GM21528 (cell line): ENCODE measurements at regions not wholly inside any gene's neighbourhood (a gene's known extent, or its start where the extent isn't known, plus 50 kb on each side); places are given as distances from the start of the nearest gene placed in this dataset.

Source experiments
- ATAC-seq: cut with Tn5 transposase; IDR thresholded peaks from one replicate; pipeline ENCODE4 v1.9.1; 2021; ENCODE audit warnings: mild to moderate bottlenecking, moderate library complexity; ENCODE audit not compliant: unreplicated experiment, low FRiP score

DNA sequence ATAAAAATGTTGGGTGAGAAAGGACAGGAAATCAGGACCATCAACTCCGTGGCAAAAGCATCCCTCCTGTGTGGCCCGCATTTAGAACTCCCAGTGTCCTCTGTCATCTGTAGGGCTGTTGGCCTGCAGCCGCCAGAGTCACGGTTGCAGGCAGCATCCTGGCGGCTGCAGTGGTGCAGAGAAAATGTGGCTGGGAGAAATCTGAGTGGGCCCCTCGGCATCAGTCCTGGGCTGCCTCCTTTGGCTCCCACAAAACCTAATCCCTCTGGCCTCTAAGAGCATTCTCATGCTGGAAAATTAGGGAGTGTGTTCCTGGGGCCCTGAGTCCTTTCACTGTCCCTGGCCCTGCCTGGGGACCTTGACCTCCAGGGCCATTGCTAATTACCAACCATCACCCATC lies 121.9 kb downstream of the WT1 start:
- ATAC-seq: no peak

DNA sequence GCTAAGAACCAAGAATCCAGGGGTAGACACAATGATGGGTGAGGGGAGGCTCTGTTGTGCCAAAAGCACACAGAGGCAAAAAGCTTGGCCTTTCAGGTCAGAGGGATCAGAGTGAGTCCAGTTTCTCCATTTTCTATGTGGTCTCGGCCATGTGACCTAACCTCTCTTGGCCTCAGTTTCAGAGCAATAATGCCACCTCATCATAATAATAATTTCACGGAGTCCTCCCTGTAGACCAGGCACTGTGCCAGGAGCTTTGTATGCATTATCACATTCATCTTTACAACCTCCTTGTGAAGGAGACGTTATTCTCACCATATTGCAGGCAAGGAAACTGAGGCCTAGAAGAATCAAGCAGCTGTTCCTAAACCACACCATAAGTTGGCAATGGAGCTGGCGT lies 120.2 kb downstream of the WT1 start:
- no peak for ATAC-seq

DNA sequence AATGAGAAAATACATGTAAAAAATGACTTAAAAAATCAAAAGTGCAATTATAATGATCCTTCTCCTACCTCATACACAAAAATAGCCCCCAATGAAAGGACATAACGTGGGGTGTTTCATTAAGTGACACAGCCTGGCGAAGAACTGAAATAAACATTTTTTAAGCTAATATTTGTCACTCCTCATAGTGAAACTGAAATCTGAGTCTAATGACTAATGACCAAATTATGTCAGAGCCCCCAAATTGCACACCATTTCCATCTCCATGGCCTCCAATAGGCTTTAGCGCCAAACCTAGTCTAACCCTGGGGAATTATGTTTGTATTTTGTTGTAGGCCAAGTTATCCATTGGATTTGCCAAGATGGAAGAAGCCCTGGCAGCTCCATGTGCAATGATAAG lies 119.1 kb downstream of the WT1 start:
- ATAC-seq: no peak

DNA sequence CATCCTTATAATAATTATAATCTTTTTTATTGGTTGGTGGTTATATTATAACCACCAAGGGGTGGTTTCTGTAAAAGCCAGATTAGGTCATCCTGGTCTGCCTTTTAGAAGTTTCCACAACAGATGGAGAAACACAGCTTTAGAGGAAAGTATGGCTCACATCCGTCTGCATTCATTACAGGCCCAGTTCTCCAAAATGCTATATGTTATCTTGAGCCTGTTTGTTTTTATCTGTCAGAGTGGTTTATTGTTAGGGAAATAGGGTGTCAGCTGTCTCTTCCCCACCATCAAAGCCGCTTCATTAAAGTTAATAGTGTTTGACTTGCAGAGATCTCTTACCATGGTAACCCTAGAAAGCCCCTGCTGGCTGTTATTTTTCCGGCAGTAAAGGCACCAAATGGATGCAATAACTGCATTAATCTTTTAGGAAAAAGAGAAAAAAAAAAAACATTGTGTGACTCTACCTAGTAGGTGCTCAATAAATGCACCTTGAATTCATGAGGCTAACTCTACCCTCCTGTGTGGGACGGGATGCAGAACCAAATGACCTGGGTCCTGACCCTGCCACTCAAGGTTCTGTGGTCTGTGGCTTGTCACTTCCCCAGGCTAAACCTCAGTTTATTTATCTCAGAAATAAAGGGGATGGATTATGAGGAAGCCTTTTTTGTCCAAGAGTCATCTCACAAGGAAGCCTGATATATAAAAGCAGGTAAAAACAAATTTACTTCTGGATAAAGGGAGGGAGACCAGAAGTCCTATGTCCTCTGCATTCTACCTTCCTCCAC lies 118.3 kb downstream of the WT1 start:
- no peak for ATAC-seq

DNA sequence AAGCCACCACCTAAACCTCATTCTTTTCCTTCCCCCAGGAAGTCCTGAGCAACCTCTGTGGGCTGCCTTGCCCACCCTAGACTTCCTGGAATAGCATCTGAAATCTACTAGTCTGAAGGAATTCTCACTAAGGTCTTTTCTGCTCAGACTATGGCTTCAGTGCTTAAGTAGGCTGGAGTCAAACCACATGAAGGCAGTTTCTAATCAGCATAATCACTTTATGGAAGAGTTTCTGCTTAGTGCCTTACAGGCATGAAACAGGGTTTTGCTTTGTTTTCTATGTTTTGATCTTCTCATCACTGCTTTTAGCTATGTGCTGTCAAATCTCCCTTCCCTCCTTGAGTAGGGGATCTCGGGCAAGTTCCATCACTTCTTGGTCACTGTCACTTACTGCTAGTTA lies 117.7 kb downstream of the WT1 start:
- ATAC-seq: no peak

DNA sequence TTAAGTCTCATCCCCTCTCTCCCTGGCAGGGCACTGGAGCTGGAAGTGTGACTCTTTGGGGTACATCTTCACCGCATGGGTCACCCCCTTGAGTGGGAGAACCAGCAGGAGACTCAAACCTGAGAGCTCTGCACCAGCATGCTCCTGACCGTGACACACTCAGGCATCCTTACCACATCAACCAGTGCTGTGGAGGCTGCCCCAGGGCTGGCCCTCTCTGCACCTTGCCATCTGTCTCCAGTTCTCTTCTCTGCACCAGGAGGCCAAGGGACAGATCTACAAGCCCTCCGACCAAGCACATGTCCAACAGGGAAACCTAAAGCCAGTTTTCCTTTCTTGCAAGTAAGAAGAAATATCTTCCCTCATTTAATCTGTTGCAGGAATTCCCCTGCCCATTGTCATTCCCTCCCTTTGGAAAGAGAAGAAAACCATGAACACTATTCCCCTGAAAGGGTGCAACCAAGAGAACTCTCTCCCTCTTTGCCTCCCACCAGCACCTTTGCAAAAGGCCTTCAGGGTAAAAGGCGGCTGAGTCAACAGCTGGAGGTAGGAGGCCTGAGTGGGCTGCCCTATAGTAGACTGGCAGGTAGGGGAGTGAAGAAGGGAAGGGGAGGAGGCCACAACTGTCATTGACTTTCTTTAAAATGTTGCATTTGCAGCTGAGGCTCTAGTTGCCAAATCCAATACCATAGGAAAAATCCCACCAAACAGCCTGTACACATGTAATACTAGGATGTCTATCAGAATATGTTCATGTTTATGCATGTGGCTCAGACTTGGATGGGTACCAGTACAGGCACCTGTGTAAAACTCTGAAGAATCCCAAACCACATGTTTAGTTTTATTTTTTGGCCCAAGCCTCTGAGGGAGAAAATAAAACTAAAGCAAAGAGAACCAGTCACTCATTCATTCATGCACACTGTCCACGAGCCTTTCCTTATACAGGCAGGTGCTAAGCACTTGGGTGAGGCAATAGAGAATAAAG lies 117.0 kb downstream of the WT1 start:
- ATAC-seq: no peak

DNA sequence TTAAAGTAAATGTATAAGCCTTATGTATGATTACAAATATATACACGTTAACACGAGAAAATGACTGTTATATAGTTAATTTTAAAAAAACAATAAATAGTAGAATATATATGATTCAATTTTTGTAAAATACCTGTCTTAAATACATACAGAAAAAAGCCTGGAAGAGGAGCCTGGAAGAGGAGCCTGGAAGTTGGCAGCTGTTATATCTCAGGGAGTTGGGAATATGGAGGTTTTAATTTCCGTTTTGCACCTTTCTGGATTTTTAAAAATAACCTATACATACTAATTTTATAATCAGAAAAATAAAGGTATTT lies 111.6 kb downstream of the WT1 start:
- ATAC-seq: no peak

DNA sequence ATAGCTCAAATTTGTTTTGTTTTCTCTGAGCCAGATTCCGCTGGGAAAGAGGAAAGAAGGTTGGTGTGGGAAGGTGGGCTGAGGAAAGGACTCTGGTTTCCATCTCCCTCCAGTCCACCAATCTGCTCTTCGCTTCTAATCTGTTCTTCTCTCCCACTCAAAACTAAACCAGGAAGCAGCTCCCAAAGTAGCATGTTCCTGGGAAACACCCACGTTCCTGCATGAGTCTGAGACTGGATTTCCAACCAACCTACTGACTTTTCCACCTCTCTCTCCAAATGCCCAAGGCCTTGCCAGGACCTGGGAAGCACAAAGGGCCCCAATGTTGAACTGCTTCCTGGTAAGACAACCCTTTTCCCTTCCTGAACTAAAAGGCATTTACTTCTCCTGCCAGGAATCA lies 110.2 kb downstream of the WT1 start:
- no peak for ATAC-seq

DNA sequence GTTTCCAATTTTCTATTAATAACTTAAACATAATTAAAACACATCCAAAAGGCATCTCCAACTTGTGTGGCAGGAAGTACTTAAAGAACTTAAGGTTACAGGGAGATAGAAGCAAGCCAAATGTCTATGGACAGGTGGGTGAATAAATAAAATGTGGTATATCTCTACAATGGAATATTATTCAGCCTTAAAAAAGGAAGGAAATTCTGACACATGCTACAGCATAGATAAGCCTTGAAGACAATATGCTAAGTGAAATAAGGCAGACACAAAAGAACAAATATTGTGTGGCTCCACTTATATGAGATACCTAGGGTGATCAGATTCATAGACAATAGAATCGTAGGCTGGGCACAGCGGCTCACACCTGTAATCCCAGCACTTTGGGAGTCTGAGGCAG lies 109.6 kb downstream of the WT1 start:
- no peak for ATAC-seq

DNA sequence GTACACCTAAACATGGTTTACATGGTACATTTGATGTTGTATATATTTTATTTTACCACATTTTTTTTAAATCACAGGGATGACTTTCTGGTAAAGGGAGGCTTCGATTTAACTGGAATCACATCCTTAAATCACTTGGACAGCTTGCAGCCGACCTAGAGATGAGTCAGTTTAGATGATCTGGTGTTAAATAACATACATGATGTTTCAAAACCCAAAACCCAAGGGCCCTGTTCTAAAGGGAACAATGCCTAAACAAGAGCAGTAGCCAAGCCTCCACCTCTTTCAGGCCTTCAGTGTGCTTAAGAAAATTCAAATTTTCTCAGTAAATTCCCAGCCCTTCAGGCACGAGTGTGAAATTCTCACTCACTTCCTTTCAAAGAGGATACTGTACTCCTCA lies 108.8 kb downstream of the WT1 start:
- no peak for ATAC-seq

DNA sequence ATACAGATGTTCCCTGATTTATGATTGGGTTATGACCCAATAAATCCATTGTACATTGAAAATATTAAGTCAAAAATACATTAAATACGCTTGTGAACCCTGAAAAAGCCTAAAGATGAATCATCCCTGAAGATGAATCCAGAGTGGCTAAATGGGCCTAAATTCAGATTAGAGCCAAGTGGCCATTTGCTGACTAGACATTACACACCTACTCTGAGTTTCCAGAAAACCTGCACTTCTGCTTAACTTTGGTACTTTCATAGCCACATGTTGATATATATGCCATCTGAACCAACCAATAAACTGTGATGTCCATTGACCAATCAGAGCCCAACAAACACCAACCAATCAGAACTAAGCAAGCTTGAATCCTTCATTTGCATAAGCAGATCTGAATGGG lies 106.9 kb downstream of the WT1 start:
- no peak for ATAC-seq

DNA sequence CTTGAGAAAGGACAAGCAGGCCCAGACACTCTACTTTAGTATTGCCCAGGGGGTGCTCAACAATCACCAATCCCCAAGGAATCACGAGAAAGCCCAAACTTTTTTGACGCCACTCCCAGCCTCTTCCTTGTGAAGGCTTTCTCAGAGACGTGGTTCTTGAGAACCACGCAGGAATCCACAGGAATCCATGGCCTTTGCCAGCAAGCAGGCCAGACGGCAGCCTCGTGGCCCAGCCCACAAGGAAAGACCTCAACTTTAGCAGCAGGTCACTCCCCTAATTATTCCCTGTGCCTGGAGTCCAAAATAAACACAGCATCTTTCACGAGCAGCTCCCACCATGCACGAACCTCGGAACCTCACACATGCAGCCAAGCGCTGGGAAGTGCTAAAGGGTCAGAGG lies 104.2 kb downstream of the WT1 start:
- no peak for ATAC-seq

DNA sequence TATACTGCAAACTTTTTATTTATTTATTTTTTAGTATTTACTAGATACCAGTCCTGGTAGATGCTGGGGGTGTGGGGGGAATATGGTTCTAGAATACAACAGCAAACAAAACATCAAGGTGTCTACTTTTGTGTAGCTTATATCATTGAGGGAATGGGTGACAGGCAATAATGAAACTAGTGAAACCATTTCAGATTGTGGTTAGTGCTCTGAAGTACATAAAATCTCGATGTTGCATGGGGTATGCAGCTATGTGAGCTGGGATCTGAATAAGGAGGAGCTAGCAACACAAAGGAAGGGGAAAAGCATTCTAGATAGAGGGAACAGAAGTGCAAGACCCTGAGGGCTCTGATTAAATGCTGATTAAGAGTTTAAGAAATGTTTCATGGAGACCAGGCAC lies 103.5 kb downstream of the WT1 start:
- no peak for ATAC-seq

DNA sequence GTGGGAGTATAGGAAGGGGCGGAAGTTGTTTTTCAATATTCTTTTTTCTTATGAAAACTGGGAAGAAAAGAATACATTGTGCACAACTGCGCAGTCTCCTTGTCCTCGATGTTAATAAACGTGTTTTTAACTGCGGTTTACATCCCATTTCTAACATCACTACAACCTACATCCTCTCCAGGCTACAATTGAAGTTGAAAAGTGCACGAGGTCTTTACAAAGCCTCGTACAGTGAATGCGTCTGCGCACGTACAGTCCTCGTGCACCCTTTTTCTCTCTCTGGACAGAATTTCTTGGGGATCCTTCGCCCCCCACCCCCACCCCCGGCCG lies 102.4 kb downstream of the WT1 start:
- no peak for ATAC-seq

DNA sequence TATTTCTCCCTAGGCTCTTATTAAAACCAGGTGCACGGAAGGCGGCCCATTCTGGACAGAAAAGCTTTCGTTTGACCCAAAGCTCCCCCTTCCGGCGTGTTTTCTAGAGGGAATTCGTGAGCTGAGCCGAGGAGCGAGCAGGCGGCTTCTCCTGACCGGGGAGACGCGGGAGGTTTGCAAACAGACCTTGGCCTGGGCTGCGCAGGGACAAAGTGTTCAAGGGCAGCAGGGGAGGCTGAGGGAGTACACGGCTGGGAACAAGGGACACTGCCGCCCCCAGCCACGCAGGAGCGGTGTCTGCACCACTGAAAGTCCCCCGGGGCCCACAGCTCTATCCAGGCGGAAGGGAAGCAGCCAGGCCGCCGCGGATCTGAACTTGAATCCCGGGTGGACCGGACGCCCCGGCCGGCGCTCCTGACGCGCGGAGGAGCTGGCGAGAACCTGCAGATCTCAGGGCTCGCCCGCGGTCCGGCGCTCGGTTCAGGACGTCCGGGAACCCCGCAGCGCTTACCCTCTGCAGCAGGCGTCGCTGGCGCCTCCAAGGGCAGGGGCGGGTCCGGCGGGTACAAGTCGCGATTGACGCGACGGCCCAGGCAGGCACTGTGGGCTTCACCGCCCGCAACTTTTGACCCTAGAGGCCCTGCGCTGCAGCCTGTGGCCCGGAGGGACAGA lies 101.9 kb downstream of the WT1 start:
- ATAC-seq: no peak

DNA sequence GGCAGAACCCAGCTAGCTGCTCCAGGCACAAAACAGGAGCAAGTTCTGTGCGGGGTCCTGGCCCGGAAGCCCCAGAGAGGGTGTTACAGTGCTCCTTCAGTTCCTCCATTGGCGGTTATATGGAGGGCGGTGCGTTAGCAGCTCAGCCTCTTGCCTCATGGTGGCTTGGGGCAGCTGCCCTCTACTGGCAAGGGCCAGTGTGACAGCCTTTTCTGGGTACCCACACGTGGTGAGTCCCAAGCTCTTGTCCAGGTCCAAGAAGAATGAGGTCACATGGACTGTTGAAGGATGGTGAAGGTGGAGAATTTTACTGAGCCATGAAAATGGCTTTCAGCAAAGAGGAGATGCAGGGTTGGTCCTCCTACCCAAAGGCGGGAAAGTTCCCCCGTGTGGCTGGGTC lies 100.5 kb downstream of the WT1 start:
- no peak for ATAC-seq
